GM18909 (cell line): ENCODE measurements at regions not wholly inside any gene's neighbourhood (a gene's known extent, or its start where the extent isn't known, plus 50 kb on each side); places are given as distances from the start of the nearest gene placed in this dataset.
"Not testable (repeated sequence)": the region's sequence is repeated elsewhere in the genome, so short reads cannot be mapped to it uniquely, and the experiment has no call there.

ENCODE experiments used
- ATAC-seq: cut with Tn5 transposase; IDR thresholded peaks from one replicate; pipeline ENCODE4 v1.9.1; 2021; ENCODE audit warnings: mild to moderate bottlenecking; ENCODE audit not compliant: unreplicated experiment, poor library complexity

DNA sequence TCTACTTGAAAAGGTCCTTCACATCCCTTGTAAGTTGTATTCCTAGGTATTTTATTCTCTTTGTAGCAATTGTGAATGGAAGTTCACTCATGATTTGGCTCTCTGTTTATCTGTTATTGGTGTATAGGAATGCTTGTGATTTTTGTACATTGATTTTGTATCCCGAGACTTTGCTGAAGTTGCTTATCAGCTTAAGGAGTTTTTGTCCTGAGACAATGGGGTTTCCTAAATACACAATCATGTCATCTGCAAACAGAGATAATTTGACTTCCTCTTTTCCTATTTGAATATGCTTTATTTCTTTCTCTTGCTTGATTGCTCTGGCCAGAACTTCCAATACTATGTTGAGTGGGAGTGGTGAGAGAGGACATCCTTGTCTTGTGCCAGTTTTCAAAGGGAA, 69.8 kb upstream of the MYRIP start:
- not testable (repeated sequence) for ATAC-seq

DNA sequence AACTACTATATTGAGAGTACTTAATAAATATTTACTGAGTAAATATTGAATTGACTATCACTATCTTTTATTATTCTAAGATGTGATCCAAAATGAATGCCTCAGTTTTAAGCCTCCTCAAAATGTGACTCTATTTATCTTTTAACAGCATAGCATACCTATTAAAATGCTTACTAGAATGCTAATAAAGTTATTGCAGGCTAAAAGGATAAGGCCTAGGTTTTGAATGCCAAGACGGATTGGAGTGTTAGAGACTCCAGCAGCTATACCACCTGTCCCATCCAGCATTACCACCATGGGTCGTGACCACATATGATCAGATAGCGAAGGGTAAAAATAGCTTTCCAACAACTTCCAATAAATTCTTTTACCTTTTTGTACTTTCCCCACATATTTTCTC, 64.7 kb upstream of the MYRIP start:
- ATAC-seq = no peak

DNA sequence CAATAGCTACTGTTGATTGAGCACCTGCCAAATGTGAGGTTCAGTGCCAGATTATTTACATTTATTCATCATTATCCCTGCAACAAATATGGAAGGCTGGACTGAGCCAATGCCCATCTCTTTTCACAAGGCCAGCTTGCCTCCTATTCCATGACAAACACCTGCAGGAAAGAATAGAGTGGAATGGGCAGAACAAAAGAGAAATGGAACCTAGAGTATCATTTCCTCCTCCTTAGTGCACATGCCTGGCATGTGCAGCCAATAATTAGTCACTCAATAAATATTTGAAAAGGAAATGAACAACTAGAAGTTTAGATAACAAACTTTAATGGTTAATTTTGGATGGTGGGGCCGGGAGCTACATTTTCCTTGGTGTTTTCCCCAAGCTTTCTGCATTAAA, 61.4 kb upstream of the MYRIP start:
- no peak for ATAC-seq

DNA sequence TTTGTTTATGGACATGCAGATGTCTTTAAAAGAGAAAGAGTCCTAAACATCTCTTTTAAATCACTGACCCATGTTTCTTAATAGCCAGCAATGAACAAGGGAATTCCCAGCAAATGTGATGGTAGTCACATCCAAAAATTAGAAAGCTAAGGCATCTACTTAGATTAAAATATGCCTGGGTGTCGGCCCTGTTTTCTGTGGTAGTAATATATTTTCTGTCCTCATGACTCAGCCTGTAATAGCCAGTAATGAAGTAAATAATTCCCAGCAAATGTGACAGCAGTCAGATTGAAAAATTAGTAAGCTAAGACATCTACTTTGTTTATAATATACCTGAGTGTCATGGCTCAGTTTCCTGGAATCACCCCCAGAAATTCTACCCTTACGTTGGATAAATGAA, 60.6 kb upstream of the MYRIP start:
- ATAC-seq = no peak

DNA sequence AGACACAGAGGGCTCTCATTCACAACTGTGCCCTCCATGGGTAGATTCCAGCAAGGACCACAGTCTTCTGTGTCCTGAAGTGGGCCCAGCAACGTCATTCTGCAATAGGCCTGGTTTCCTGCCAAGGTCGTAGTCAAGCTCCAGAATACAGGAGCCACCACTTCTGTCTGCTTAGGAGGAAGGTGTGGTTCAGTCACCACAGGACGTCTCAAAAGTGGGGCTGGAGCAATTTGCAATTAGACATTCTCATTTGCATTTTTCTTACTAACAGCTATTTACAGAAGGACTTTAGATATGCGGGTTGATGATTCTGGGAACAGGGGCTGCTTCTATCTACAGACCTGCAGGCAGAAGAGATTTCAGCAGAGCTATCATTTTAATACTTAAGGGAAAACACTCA, 58.7 kb upstream of the MYRIP start:
- peak; percentile 24 for ATAC-seq

DNA sequence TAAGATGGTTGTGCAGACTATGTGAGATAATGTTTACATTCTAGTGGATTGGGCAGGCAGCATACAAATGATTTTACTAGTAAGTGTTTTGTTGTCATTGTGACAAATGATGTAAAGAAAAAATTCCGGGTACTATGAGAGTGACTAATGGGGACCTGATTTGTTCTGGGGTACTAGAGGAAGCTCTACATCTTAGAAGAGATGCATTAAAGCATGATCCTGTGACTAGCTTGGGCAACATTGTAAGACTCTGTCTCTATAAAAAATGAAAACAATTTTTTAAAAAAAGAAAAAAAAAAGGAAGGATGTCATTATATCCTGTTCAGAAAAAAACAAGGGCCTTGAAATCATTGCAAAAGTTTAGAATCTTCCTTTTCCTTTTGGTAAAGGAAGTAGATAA, 58.1 kb upstream of the MYRIP start:
- no peak for ATAC-seq

DNA sequence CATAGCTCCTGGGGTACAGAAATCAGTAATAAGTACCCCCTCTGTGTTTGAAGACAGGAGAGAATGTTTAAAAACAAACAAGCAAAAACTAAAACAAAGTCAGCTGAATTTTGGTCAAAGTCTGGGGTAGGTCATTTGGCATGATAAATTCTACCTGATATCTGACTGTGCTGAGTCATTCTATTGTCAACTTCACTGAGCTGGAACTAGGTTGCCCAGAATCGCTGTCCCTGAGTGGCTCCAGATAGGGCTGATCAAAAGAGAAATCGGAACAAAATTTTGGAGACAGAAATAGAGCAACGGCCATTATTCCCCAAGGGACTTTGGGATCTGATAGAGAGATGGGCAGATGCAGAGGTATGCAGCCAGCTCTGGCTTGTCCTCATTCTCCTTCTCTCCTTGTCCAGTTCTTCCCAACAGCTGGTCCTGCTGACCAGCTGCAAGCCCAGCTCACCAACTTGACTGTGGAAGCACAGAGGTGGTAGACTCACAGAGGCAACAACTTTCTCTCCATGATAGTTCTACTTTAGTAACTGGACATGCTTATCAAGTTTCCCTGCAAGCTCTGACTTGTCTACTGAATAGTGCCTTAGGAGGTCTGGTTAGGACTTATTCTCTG, 57.3 kb upstream of the MYRIP start:
- no peak for ATAC-seq

DNA sequence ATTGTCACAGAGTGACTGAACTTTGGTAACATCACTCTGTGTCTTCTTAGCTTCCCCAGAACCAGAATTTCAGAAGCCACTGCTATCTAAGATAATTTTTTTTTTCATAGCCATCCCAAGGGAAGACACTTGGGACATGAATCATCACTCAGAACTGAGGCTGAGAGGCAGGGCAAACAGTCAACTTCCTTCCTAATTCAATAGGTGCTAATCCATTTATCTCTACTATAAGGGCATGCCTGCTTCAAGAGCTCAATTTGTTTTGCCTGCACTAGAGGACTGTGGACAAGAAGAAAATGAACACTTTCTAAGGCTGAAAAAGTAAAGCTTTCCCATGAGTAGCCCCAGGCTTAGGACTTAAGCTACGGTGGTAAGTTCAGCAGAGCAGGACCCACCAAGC, 56.7 kb upstream of the MYRIP start:
- ATAC-seq = no peak

DNA sequence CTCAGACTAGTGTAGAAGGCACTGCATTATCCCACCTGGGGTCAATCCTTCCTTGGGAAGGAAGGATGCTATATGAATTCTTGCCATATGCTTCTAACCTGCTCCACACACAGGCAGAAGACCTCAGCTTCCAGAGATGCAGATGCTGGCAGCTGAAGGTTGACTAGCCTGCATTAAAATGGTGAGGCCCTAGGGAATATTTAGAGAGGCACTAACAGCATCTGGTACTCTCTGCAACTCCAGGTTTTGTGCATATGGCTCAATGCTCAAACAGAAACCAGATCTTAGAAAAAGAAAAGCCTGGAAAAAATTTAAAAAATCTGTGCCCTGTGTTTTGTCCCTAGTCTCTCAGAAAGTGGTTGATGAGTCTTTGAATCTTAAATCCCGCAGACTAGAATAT, 56.0 kb upstream of the MYRIP start:
- no peak for ATAC-seq

DNA sequence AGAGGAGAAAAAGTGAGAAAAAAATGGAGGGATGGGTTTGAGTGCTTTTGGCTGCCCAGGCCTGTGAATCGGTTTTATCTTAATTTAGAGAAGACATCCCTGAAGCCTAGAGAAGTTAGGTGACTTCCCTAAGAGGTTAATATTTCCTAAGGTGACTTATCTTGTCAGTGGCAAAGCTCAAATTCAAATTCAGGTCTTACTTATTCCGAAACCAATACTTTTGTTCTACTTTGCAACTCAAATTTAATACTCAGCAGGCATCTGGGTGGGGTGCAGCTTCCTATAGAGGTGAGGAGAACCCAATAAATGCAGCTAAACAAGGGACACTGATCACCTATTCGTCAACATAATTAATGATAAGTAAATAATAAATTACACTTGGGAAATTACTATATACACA, 54.9 kb upstream of the MYRIP start:
- peak; percentile 65 for ATAC-seq

DNA sequence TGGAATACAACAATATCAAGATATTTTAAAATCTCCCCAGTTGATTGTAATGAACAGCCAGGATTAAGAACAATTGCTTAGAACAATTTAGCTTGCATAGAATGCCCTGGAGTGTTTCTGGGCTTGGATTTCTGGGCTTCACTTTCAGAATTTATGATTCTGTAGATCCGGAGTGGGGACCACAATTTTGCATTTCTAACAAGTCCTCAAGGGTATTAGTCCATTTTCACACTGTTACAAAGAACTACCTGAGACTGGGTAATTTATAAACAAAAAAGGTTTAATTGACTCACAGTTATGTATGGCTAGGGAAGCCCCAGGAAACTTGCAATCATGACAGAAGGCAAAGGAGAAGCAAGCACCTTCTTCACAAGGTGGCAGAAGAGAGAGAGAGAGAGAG, 54.3 kb upstream of the MYRIP start:
- ATAC-seq = peak; percentile 36

DNA sequence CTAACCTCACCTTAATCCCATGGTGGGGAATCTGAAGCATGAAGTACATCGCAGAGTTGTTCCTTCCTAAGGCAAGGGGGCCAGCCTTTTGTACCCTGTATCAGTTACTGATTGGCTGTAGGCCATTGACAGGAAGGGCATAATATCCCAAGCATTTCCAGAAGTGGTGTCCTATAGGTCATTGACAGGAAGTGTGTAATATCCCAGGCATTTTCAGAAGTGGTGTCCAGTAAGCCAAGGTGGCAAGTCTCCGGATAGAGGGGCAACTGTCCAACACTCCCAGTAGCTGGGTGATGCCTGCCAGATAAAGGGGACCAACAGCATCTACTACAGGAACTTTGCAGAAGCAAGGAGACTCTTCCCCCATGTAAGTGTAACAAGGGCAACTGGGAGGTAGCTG, 52.1 kb upstream of the MYRIP start:
- no peak for ATAC-seq
